PC-9 (cell line): ENCODE measurements at regions not wholly inside any gene's neighbourhood (a gene's known extent, or its start where the extent isn't known, plus 50 kb on each side); places are given as distances from the start of the nearest gene placed in this dataset.

Source experiments
- EZH2 ChIP-seq: fragments of 200-600 bp; sonication (generic); IDR thresholded peaks from 2 replicates; pipeline ENCODE4 v1.8.0; 2017; ENCODE audit warnings: antibody characterized with exemption, low read depth
- TF ChIP-seq, protein P1 (sequence below): fragments of 200-600 bp; sonication (generic); conservative IDR thresholded peaks from 2 replicates; pipeline ENCODE4 v1.6.1; 2017; ENCODE audit warnings: mixed run types, antibody characterized with exemption, mild to moderate bottlenecking, moderate library complexity

DNA sequence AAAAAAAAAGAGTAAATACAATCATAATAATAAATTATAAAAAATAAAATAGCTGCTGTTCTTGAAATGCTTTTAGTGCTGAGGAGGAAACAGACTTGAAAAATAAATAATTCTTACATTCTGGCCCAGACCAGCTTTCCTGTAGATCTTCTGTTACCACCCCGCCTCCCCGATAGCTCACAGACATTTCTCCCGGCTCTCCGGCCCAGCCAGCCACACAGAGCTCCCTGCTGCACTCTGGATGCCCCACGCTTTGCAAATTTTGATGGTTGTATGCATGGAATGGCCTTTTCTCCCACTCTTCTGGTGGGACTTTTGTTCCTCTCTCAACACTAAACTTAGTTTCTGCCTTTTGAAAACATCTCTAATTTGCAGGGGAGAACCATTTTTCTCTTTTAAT, 249.3 kb downstream of the ATP23 start:
- no peak for TF ChIP-seq EZH2
- TF ChIP-seq, protein P1, sequence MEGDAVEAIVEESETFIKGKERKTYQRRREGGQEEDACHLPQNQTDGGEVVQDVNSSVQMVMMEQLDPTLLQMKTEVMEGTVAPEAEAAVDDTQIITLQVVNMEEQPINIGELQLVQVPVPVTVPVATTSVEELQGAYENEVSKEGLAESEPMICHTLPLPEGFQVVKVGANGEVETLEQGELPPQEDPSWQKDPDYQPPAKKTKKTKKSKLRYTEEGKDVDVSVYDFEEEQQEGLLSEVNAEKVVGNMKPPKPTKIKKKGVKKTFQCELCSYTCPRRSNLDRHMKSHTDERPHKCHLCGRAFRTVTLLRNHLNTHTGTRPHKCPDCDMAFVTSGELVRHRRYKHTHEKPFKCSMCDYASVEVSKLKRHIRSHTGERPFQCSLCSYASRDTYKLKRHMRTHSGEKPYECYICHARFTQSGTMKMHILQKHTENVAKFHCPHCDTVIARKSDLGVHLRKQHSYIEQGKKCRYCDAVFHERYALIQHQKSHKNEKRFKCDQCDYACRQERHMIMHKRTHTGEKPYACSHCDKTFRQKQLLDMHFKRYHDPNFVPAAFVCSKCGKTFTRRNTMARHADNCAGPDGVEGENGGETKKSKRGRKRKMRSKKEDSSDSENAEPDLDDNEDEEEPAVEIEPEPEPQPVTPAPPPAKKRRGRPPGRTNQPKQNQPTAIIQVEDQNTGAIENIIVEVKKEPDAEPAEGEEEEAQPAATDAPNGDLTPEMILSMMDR: no peak
